Stimulated activated CD4-positive, alpha-beta T cell treated with anti-CD3 and anti-CD28 coated beads, Interleukin-1b, Interleukin-23, amount 100 ng/mL, for 4 hours (primary cell): ENCODE measurements at regions not wholly inside any gene's neighbourhood (a gene's known extent, or its start where the extent isn't known, plus 50 kb on each side); places are given as distances from the start of the nearest gene placed in this dataset.
"Not testable (repeated sequence)": the region's sequence is repeated elsewhere in the genome, so short reads cannot be mapped to it uniquely, and the experiment has no call there.

Source experiments
- DNase-seq, 2 donors: peaks; one replicate each; pipeline ENCODE4 v3.0.0-alpha.2; 2020; ENCODE audit warnings: low read depth in 2 of 2

DNA sequence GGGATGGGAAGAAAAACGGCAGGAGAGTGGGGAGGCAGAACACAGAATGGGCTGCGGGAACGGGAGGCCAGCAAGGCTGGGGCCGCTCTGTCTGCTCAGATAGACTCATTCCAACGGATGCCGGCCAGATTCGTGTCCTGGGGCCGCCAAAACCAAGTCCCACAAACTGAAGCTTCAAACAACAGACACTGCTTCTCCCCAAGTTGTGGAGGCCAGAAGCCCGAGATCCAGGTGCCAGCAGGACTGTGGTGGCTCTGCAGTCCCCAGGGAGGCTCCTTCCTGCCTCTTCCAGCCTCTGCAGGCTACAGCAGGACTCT, 100.6 kb downstream of the ADRA2C start:
- DNase-seq, result no peak

DNA sequence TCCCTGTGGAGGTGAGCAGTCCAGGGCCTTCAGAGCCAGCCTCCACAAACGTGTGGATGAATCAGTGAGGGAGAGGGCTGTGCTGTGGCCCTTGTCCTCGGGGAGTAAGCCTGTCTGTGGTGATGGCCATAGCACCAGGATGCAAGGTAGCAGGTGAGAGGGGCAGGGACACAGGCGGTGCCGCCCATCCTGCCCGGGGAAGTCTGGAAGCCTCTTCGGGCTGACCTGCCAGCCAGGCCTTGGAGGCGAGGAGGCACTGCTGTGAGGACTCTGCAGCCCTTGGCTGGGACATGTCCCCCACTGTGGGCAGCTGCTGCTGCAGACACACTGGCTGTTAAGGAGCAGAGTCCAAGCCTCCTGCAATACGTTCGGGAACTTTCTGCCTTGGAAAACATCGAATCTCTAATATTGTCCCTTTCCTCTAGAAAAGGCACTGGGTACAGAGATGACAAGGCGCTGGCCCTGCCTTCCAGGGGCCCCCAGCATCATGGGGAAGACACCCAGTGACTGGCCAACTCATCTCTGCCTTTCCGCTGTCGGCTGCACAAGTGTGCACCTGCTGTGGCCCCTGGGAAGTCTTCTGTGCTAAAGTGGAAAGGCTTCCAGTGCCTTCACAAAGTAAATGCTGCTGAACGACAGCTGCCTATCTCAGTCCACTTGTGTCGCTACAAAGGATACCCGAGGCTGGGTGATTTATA, 101.4 kb downstream of the ADRA2C start:
- DNase-seq, result no peak

DNA sequence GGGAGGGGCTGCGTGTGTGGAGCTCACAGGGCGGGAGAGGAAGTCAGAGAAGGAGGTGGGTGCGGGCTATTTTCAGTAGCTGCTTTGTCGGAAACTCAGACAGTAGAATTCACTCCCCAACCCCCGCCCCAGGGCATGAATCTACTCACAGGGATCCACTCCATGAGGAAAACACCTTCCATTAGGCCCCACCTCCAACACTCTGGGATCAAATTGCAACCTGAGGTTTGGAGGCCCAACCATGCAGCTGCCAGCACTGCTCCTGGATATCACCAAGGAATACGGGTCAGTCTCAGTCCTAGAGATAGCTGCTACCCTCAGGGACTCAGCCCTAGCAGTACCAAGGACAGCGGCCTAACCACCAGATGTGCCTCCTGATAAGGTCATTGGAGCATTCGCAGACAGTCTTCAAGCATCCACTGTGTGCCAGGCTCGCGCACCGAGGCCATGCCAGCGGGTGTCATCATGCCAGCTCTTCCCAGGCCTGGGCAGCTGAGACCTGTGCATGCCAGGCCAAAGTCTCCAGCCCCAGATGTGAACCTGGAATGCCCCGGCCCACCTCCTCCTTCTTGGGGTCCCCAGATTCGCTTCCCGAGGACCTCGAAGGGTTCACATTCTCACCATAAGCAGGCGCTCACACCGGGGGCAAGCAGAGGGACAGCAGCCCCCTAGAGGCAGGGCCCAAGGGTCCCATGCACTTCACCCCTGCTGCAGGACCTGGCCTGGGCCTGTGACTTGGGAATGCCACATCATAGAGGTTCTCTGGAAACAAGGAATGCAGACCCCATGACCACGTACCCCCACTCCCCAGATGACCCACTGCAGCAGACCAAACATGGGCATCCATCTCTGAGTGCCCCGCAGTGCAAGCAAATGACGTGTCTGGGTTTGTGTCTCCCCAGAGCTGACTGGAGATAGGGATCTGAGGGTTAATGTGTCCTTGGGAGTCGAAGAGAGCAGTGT, 102.3 kb downstream of the ADRA2C start:
- DNase-seq, result no peak

DNA sequence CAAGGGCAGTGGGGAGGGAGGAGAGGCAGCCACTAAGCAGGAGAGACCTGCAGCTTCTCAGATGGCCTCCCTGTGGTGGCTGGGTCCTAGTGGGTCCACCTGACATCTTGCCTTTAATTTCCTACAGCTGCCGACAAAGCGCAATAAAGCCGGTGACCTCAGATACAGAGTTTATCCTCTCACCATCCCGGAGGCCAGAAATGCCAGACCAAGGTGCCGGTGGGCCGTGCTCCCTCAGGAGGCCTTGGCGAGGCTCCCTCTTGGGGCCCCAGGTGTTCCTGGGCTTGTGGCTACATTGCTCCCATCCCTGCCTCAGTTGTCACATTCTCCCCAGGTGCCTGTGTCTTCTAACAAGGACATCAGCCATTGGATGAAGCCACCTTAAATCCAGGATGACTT, 103.0 kb downstream of the ADRA2C start:
- no peak for DNase-seq

GRCh38 chr4:3869661-3870566, 103.7 kb downstream of the ADRA2C start:
- no peak for DNase-seq

DNA sequence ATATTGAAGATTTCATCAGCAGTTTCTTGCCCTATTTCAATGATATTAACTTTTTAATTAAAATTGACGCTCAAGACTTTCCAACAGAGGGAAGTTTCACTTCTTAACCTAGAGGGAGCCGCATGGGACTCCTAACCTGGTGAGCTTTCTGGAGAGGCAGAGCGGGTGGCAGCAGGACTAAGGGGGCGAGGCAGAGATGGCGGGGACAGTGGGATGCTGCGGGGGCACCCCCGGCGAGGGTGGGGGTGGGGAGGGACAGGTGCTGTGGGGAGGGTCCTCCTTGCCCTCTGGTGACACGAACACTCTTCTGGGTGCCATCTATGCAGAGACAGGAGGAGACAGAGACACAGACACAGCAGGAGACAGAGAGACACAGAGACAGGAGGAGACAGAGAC, 104.4 kb downstream of the ADRA2C start:
- no peak for DNase-seq

DNA sequence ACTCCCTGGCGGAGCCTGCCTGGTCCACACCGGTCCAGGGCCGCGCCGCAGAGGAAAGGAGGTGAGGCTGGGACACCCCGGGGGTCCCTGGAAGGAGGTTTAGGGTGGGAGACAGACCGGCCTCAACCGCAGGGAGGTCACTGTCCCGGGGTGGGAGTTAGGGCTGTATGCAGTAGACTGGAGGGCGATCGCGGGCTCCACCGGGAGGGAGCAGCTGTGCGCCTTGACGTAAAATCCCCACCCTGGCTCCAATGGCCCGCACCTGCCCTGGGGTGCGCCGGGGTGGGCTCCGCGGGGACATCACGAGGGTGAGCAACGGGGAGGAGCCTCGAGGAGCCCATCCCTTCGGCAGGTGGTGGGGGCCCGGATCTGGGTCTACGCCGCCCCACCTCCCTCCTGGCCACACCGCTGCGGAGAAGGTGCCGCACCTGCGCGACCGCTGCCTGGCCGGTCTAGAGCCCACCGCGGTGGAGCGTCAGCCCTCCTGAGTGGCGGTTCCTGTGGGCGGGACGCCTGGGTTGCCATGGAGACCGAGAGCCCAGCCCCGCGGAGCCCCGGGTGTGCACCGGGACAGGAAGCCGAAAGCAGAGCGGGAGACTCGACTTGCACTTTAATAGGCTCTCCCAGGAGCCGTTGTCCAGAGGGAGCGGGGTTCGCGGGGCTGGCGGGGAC, 105.1 kb downstream of the ADRA2C start:
- DNase-seq, result no peak

GRCh38 chr4:3871881-3872833, 106.0 kb downstream of the ADRA2C start:
- no peak for DNase-seq

- no peak for DNase-seq
Observed at GRCh38 chr4:3872834-3873313, 106.7 kb downstream of the ADRA2C start.

GRCh38 chr4:3873408-3874027, 107.3 kb downstream of the ADRA2C start:
- no peak for DNase-seq

DNA sequence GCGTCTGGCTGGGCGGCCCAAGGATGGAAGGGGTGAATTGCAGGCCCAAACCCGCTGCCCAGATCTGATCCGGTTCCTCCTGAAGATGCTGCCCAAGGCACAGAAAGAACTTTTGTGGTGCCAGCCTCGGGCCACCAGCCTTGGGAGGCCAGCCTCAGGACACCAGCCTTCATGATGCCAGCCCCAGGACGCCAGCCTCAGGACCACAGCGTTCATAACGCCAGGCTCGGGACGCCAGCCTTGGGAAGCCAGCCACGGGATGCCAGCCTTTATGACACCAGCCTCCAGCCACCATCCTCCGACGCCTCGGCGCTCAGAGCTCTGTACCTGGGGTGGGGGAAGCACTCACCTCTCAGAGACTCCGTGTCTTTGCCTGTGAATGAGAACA, 107.8 kb downstream of the ADRA2C start:
- DNase-seq, result no peak

DNA sequence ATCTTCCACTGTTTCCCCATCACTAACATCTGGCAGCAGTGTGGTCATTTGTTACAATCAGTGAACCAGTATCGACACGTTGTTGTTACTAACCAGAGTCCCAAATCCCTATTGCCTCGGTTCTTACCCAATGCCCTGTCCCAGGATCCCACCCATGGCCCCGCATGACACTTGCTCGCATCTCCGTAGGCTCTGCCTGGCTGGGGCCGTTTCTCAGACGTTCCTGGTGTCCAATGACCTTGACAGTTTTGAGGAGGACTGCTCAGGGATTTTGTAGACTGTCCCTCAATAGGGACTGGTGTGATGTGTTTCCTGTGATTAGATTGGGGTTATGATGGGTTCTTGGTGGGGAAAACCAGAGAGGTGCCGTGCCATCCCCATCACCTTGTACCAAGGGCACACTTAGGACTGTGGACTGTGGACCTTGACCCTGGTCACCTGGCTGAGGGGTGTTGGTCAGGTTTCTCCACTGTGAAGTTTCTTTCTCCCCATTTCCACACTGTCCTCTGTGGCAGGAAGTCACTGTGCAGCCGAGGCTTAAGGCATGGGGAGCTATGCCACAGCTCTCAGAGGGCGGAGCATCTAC, 108.4 kb downstream of the ADRA2C start:
- no peak for DNase-seq

- no peak for DNase-seq
Observed at GRCh38 chr4:3875466-3875865, 109.3 kb downstream of the ADRA2C start.

DNA sequence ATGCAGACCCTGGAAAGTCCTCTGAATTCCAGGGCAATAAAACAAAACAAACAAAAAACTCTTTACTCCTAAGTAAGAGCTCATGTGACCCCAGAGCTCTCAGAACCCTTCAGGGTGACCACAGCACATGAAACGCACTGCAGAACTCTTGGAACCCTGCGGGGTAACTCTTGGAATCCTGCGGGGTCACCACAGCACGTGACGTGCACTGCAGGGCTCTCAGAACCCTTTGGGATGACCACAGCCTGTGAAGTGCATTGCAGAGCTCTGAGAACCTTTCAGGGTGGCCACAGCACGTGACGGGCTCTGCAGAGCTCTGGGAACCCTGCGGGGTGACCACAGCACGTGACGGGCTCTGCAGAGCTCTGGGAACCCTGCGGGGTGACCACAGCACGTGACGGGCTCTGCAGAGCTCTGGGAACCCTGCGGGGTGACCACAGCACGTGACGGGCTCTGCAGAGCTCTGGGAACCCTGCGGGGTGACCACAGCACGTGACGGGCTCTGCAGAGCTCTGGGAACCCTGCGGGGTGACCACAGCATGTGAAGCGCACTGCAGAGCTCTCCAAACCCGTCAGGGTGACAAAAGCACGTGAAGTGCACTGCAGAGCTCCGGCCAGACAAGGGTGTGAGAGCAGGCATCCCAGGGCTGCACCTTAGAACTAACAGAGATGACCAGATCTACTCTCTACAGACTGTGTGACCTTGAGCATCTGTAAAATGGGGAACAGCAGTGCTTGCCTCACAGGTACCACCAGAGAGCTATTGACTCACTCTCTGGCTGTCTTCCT, 110.1 kb downstream of the ADRA2C start:
- DNase-seq, result not testable (repeated sequence)

DNA sequence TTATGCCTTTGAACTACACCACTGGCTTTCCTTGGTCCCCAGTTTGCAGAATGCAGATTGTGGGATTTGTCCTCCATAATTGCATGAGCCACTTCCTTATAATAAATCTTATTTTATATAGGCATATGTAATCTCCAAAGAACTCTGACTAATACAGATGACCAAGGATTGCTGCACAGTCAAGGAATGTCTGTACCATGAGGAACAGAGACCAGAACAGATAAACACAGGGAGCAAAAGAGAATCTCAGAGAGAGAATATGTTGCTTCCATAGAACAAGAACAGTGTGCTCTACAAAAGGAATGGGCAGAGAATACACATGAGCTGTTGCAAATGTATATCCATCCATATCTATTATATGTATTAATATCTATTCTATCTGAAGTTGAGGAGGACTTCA, 111.1 kb downstream of the ADRA2C start:
- DNase-seq, result no peak

- DNase-seq, result no peak
Observed at GRCh38 chr4:3877868-3878267, 111.7 kb downstream of the ADRA2C start.

DNA sequence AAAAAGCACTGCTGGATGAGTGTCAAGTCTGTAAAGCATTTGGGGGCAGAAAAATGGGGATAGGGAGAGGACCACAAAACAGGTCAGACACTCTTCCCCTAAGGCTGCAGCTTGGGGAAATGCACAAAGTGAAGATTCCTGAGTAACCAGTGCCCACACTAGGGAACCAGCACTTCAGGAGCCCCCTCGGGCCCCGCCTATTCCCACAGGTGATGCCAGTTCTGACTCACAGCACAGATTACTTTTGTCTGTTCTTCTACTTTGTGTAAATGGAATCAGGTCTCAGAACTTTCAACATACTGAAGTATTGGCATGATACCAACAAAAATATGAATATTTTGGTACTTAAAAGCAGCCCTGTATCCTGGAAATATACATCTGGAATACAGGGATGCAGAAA, 112.5 kb downstream of the ADRA2C start:
- DNase-seq, result no peak
